GM18861 (cell line): ENCODE measurements at regions not wholly inside any gene's neighbourhood (a gene's known extent, or its start where the extent isn't known, plus 50 kb on each side); places are given as distances from the start of the nearest gene placed in this dataset.

Experiments
- ATAC-seq: cut with Tn5 transposase; IDR thresholded peaks from one replicate; pipeline ENCODE4 v1.9.1; 2021; ENCODE audit not compliant: unreplicated experiment

DNA sequence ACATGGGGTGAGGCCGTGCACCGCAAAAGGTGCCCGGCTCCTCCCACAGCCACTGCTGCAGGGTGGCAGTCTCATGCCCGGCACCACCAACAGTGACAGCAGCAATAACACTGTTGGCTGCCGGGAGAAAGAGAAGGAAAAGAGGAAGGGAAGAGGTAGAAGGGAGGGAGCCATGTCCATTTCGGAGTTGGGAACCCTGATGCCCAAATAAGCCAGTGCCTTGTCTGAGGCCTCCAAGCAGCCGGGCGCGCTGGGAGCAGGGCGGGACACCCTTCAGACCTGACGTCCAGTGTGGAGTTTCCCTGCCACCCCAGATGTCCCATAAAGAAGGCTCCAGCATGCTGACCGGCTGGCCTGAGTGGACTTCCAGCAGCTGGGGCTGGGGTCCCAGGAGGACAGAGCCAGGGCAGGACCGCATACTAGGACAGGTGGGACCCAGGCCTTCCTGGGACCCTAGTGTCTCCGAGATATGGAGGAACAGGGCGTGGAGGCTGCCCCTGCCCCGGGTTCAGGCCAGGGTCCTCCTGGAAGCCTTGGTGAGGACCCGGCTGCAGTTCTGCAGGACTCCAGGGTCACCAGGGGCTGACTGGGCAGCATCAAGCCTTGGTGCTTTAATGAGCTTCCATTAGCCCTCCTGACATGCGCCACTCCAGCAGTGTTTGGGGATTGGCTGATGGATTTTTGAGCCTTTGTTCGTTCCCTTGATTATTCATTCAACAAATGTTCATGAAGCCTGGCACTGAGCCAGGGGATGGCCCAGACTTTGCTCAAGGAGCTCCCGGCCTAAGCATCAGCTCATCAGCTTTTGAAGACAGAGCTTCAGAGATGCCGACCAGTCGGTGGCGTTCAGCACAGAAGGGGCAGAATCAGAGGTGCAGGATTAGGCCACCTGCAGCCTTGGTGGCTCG is 223.6 kb upstream of the CIBAR2 start:
- ATAC-seq, result no peak

DNA sequence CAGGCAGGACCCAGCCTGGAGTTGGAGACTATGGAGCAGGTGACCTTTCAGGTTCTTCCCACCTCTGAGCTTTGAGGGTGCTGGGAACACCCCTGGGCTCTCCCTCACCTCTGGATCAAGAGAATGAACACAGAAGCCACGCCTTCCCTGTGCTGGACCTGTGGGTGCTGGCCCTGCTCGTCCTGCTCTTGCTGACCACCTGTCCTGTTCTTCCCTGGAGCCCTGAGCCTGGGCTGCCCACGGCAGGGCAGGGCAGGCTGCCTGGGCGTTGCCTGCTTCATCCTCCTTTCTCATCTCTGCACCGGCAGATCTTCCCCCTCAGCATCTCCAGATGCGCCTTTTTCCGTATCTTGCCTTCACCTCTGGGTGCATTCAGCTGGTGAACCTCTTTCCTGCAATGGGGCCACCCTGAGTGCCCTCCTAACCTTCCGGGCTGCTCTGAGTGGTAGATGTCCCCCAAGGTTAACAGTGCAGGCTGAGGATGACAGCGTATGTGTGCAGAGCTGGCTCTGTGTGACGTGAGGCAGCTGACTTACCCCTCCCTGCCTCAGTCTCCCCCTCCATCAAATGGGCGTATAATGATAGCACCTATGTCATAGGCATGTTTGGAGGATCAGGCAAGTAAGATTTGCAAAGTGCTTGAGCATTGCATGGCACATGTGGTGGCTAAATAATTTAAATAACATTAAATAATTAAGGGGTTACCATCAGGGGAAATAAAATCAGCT is 225.8 kb upstream of the CIBAR2 start:
- ATAC-seq, result no peak

DNA sequence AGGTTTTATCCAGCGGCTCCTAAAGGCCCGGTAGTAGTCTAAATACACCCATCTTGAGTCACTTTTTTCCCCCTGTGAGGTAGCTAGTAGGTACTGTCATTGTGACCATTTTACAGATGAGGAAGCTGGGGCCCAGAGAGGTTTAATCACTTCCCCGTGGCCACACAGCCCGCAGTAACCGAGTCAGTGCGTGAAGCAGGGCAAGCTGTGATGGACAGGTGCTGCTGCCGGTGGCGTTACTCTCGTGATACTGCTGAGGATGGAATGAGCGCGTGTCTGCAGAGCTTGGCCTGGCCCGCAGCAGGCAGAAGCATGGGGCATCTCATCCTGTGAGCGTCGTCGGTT is 226.3 kb upstream of the CIBAR2 start:
- no peak for ATAC-seq

DNA sequence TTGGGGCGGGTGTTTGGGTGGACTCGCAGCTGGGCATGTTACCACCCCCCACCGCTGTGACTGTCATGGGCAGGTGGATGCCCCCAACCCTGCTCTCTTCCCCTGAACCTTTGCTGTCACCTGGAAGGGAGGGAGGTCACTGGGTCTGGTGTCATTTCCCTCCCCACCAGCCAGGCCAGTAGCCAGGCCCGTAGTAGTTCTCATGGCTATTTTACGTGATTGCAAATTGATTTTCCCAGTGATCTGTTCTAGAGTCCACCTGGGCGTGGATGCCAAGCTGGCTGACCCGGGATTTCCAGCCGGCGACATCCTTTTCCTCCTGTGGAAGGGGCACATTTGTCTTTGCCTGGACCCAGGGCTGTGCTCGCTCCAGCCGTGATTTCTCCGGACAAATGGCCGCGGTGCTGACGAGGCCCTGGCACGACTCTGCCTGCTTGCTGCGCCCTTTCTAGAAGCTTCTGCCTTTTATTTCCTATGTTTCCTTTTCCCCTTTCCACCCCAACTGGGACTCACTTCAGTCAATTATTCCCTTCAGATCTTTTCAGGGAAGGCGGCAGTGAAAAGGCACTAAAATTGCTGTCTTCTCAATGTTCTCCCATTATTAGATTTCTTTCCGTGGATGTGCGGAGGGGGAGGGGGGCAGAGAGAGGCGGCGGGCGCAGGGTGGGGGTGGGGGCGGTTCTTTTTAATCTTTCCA is 226.9 kb upstream of the CIBAR2 start:
- no peak for ATAC-seq

DNA sequence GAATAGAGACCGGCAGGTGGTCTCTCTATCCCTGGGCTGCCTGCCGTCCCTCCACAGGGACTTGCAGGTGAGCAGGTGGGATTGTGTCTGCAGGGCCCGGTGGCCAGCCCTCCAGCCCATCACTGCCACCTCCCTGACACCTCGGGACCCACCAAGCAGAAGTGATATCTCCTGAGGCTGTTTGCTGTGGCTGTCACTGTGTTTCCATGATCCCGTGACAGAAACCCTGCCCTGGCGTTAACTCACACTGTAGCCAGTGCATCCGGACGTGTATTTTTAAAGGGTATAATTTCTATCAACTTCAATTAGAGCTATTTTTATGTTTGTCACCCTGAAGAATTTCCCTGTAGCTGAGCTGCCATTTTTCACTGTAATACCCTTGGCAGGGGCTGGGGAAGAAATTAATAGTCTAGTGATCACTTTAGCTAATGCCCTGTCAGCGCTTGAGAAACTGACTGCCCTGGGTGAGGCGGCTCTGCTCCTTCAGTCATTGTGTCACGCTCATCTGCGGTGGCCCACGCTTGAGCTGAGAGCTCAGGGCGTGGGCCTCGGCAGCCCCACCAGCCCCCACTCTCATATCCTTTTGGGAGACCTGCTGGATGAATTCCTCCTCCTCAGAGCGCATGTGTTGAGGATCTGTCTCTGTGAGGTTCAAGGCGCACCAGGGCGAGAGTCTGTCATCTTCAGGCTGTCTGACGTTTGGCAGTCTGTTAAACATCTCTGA is 229.9 kb upstream of the CIBAR2 start:
- no peak for ATAC-seq

GRCh38 chr16:85344502-85345128 is 232.3 kb upstream of the CIBAR2 start:
- ATAC-seq, result no peak

DNA sequence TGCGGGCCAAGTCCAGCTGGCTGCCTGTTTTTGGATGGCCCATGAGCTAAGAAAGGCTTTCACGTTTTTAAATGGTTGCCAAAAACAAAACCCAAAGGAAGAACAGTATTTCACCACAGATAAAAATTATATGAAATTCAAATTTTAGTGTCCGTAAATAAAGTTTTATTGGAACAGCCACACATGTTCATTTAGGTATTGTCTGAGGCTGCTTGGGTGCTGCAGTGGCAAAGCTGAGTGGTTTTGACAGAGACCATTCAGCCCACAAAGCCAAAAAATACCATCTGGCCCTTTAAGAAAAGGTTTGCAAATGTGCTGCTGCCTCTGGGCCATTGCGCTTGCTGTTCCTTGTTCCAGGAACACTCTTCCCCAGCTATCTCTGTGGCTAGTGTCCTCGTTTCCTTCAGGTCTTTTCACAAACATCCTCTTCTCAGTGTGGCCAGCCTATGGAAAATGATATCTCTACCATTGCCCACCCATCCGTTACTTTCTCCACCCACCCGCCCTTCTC is 232.9 kb upstream of the CIBAR2 start:
- ATAC-seq, result no peak

DNA sequence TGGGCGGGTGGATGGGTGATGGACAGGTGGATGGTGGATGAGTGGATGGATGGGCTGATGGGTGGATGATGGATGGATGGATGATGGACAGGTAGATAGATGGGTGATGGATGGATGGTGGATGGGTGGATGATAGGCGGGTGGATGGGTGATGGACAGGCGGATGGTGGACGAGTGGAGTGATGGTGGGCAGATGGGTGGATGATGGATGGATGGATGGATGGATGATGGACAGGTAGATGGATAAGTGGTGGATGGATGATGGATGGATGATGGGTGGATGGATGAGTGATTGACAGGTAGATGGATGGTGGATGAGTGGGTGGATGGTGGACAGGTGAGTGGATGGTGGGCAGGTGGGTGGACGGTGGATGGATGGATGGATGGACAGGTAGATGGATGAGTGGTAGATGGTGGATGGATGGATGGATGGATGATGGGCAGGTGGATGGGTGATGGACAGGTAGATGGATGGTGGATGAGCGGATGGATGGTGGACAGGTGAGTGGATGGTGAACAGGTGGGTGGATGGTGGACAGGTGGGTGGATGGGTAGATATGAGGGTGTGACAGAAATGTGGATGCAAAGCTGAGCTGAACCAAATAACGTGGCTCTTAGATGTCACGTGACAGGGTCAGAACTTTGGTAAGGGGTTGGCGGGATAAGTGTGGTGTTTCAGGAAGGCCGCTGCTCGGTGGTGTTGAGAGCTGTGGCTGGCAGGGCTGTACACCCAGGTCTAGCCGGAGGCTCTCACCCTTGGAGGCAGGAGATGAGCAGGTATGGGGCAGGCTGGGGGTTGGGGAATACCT is 234.3 kb upstream of the CIBAR2 start:
- no peak for ATAC-seq

- ATAC-seq, result no peak
Measured at GRCh38 chr16:85347213-85347591, 234.9 kb upstream of the CIBAR2 start.

DNA sequence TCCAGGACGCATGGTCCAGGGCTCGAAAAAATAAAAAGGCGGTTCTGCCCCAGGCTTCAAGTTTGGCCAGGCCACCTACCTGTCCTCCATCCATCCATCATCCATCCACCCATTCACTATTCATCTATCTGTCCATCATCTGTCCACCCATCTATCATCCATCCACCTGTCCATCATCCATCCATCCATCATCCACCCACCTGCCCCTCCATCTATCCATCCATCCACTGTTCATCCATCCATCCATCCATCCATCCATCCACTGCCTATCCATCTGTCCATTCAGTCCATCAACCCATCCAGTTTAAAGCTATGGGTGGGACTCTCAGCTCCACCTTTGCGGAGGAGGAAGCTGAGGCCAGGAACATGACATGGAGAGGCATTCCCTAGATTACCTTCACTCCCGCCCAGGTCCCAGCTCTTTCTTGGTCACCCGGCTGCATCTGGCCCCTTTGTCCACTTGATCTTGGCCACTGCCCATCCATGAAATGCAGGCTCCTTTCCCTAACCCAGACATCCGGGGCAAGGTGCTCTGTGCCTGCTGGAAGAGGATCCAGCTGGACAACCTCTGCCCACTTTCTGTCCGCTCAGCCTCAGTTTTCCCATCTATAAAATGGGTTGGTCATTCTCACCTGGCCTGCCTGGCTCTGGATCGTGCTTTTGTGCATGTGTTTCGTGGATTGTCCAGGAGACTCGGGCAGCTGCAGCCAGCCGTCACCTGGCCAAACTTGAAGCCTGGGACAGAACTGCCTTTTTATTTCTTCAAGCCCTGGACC is 236.0 kb upstream of the CIBAR2 start:
- no peak for ATAC-seq

- ATAC-seq, result no peak
Measured at GRCh38 chr16:85348911-85349334, 236.7 kb upstream of the CIBAR2 start.

DNA sequence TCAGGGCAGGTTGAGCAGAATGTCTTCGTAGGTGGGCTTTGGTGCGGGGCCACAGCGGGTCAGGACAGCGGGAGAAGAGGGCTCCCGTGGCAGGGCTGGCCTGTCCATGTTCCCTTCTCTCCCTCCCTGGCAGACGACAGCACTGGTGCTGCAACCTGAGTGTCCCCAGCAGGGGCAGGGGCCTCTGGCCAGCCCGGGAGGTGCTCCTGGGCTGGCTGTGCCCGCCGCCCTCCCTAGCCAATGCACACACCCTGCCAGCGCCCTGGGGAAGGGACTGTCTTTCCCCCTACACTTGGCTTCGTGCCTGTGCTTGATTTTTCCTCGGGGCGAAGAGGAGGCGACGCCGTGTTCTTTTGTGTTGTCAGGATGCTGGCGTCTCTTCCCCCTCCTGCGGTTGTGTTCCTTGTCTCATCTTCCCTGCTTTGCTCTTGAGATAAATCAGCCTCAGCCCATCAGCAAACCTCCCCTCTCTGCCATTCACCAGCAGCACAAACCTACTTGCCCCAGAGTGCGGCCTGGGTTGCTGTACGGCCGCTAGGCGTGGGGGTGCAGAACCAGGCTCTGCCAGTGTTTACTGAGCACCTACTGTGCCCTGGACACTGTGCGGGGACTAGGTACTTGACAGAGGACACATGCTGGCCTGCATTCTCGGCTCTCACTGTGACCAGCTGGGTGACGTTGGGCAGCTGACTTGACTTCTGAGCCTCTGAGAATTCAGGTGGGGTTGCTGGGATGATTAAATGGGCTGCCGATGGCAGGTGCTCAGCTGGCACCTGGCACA is 237.3 kb upstream of the CIBAR2 start:
- ATAC-seq, result no peak

GRCh38 chr16:85350146-85350728 is 238.0 kb upstream of the CIBAR2 start:
- ATAC-seq, result no peak

DNA sequence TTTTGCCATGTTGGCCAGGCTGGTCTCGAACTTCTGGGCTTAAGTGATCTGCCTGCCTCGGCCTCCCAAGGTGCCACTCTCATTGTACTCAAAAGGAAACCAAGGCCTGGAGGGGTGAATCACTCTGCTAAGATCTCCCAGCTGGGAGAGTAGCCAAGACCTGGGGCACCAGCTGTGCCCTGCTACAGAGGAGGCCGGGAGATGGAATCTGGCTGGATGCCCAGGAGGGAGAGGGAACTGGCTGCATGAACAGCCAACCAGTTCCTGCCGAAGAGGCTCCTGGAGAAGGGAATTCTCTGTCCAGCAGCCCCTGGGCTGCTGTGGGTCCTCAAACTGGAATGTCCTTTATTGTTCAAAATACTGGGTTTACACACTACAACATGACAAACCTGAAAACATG is 238.7 kb upstream of the CIBAR2 start:
- no peak for ATAC-seq

DNA sequence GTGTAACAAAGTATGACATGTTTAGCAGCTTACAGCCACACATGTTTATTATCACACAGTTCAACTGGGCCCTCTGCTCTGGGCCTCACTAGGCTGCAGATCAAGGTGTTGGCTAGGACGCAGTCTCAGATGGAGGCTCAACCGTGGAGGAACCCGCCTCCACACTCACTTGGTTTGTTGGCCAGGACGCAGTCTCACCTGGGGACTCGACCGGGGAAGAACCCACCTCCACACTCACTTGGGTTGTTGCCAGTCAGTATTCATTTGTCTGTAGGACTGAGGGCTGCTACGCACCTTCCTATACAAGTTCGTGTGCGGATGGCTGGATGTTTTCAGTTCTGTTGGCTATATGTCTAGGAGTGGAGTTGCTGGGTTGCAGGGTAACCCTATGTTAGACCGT is 240.7 kb upstream of the CIBAR2 start:
- ATAC-seq, result no peak

DNA sequence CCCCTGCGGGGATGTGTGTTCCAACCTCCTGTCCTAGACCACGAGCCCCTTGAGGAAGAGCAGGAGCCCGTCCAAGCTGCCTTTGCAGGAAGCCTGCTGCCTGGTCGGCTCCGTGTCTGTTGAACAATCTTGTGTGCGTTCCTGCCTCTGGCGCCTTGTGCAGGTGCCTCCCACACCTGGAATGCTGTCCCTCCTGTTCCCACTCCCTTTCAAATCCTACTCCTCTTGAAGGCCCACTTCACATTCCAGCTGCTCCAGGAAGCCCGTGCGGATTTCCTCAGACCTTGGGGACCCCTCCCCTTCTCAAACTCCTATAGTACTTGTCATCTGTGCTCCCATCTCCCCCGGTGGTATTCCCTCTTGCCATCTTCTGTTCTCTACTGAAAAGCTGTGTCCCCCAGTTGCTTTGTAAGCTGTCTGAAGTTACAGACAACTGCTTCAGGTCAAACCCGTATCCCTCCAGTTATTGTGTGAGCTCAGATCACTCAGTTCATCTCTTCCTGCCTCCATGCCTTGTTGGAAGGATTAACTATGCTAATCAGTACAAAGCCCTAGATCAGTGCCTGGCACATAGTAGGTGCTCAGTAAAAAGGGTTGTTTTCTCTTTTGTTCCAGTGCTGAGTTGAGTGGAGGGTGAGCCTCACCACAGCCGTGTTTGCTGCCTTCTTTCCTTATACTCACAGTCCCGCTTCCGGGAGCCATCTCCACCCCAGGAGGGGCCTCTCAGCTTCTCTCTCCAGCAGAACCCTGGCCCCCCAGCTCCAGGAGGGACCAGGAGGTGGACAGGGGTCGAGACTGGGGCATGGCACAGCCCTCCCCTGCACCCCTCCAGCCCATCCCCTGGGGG is 241.8 kb upstream of the CIBAR2 start:
- no peak for ATAC-seq
